SK-N-SH treated with all-trans-retinoic acid at 6 μM for 48 hours (cell line): ENCODE measurements at regions not wholly inside any gene's neighbourhood (a gene's known extent, or its start where the extent isn't known, plus 50 kb on each side); places are given as distances from the start of the nearest gene placed in this dataset.

Experiments
- ARNTL ChIP-seq: fragments of 450-650 bp; formaldehyde crosslinking; IDR thresholded peaks from 2 replicates; pipeline ENCODE4 v1.5.0; 2020; ENCODE audit warnings: low read depth, mild to moderate bottlenecking, moderate library complexity, borderline replicate concordance
- CSDC2 ChIP-seq: fragments of 250-450 bp; sonication (Bioruptor Pico); IDR thresholded peaks from 2 replicates; pipeline ENCODE4 v1.5.0; 2020; ENCODE audit warnings: mild to moderate bottlenecking, moderate library complexity
- ESRRG ChIP-seq: fragments of 250-450 bp; sonication (Bioruptor Pico); IDR thresholded peaks from 2 replicates; pipeline ENCODE4 v1.6.1; 2021; ENCODE audit warnings: mild to moderate bottlenecking
- PPARA ChIP-seq: fragments of 250-450 bp; sonication (Bioruptor Pico); IDR thresholded peaks from 2 replicates; pipeline ENCODE4 v1.5.0; 2020; ENCODE audit warnings: mild to moderate bottlenecking, borderline replicate concordance
- ZC3H10 ChIP-seq: fragments of 250-450 bp; sonication (Bioruptor Pico); IDR thresholded peaks from 2 replicates; pipeline ENCODE4 v1.5.1; 2021; ENCODE audit warnings: mild to moderate bottlenecking, moderate library complexity
- ZFP3 ChIP-seq: fragments of 250-450 bp; sonication (Bioruptor Pico); IDR thresholded peaks from 2 replicates; pipeline ENCODE4 v1.5.0; 2020; ENCODE audit warnings: mild to moderate bottlenecking, moderate library complexity
- ZFP30 ChIP-seq: fragments of 450-650 bp; formaldehyde crosslinking; IDR thresholded peaks from 2 replicates; pipeline ENCODE4 v1.5.0; 2022; ENCODE audit warnings: mild to moderate bottlenecking, moderate library complexity
- ZNF565 ChIP-seq: fragments of 450-650 bp; formaldehyde crosslinking; conservative IDR thresholded peaks from 2 replicates; pipeline ENCODE4 v1.5.0; 2020; ENCODE audit warnings: low read depth, mild to moderate bottlenecking, moderate library complexity
- ZNF8 ChIP-seq: fragments of 450-650 bp; formaldehyde crosslinking; IDR thresholded peaks from 2 replicates; pipeline ENCODE4 v1.5.0; 2020; ENCODE audit warnings: mild to moderate bottlenecking, moderate library complexity
- TF ChIP-seq, protein P1 (sequence below): fragments of 250-450 bp; sonication (Bioruptor Pico); IDR thresholded peaks from 2 replicates; pipeline ENCODE4 v1.5.1; 2021; ENCODE audit warnings: mild to moderate bottlenecking, moderate library complexity
- TF ChIP-seq, protein P2 (sequence below): fragments of 250-450 bp; sonication (Bioruptor Pico); IDR thresholded peaks from 2 replicates; pipeline ENCODE4 v1.8.0; 2020; ENCODE audit warnings: mild to moderate bottlenecking, moderate library complexity, borderline replicate concordance
- TF ChIP-seq, protein P3 (sequence below): fragments of 250-450 bp; sonication (Bioruptor Pico); IDR thresholded peaks from 2 replicates; pipeline ENCODE4 v1.5.0; 2020; ENCODE audit warnings: mild to moderate bottlenecking, moderate library complexity

DNA sequence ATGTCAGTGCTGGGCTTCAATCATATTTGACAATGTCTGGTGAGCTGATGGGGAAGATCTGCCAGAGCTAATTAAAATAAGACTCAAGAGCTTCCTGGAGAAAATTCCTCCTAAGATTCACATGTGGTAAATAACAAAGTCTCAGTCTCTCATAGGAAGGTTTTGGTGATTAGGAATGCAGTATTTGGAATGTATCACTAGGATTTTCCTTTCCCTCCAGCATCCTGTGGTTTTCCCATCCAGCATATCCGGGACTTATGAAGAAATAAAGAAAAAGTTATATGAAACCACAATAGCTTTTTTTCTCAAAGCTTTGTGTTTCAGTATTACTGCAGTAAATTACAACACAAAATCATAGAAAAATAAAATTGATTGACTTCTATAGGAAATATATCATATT is 1597.1 kb downstream of the ADGRL3 start:
- TF ChIP-seq, protein P1, sequence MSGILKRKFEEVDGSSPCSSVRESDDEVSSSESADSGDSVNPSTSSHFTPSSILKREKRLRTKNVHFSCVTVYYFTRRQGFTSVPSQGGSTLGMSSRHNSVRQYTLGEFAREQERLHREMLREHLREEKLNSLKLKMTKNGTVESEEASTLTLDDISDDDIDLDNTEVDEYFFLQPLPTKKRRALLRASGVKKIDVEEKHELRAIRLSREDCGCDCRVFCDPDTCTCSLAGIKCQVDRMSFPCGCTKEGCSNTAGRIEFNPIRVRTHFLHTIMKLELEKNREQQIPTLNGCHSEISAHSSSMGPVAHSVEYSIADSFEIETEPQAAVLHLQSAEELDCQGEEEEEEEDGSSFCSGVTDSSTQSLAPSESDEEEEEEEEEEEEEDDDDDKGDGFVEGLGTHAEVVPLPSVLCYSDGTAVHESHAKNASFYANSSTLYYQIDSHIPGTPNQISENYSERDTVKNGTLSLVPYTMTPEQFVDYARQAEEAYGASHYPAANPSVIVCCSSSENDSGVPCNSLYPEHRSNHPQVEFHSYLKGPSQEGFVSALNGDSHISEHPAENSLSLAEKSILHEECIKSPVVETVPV = no peak
- TF ChIP-seq ZNF565 (CRISPR knock-in tag) = no peak
- no peak for TF ChIP-seq ZFP3 (CRISPR knock-in tag)
- TF ChIP-seq CSDC2 (CRISPR knock-in tag) = no peak
- no peak for TF ChIP-seq ARNTL (CRISPR knock-in tag)
- TF ChIP-seq ZFP30 = no peak
- TF ChIP-seq PPARA (CRISPR knock-in tag) = no peak
- TF ChIP-seq, protein P2, sequence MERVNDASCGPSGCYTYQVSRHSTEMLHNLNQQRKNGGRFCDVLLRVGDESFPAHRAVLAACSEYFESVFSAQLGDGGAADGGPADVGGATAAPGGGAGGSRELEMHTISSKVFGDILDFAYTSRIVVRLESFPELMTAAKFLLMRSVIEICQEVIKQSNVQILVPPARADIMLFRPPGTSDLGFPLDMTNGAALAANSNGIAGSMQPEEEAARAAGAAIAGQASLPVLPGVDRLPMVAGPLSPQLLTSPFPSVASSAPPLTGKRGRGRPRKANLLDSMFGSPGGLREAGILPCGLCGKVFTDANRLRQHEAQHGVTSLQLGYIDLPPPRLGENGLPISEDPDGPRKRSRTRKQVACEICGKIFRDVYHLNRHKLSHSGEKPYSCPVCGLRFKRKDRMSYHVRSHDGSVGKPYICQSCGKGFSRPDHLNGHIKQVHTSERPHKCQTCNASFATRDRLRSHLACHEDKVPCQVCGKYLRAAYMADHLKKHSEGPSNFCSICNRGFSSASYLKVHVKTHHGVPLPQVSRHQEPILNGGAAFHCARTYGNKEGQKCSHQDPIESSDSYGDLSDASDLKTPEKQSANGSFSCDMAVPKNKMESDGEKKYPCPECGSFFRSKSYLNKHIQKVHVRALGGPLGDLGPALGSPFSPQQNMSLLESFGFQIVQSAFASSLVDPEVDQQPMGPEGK (CRISPR knock-in tag) = no peak
- TF ChIP-seq, protein P3, sequence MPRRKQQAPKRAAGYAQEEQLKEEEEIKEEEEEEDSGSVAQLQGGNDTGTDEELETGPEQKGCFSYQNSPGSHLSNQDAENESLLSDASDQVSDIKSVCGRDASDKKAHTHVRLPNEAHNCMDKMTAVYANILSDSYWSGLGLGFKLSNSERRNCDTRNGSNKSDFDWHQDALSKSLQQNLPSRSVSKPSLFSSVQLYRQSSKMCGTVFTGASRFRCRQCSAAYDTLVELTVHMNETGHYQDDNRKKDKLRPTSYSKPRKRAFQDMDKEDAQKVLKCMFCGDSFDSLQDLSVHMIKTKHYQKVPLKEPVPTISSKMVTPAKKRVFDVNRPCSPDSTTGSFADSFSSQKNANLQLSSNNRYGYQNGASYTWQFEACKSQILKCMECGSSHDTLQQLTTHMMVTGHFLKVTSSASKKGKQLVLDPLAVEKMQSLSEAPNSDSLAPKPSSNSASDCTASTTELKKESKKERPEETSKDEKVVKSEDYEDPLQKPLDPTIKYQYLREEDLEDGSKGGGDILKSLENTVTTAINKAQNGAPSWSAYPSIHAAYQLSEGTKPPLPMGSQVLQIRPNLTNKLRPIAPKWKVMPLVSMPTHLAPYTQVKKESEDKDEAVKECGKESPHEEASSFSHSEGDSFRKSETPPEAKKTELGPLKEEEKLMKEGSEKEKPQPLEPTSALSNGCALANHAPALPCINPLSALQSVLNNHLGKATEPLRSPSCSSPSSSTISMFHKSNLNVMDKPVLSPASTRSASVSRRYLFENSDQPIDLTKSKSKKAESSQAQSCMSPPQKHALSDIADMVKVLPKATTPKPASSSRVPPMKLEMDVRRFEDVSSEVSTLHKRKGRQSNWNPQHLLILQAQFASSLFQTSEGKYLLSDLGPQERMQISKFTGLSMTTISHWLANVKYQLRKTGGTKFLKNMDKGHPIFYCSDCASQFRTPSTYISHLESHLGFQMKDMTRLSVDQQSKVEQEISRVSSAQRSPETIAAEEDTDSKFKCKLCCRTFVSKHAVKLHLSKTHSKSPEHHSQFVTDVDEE = no peak
- no peak for TF ChIP-seq ZNF8 (CRISPR knock-in tag)
- no peak for TF ChIP-seq ESRRG (CRISPR knock-in tag)
- no peak for TF ChIP-seq ZC3H10 (CRISPR knock-in tag)
